ENCODE measurements at regions not wholly inside any gene's neighbourhood (a gene's known extent, or its start where the extent isn't known, plus 50 kb on each side); places are given as distances from the start of the nearest gene placed in this dataset.

GRCh38 chr22:27571463-27572277, 229.9 kb downstream of the MN1 start:
- Mint-ChIP-seq H3K4me1 (ENCODE audit: low read depth) (no peaks in the 10 kb centered on the region), H3K36me3 (ENCODE audit: insufficient read depth in 2 of 2) (no peaks in the 10 kb centered on the region), H3K4me3 (no peak overlapping the region), H3K27ac (no peak overlapping the region), H3K27me3 (ENCODE audit: low read depth) (no peaks in the 10 kb centered on the region), H3K9me3 (peaks cover 2 to 4% of the 10 kb centered on the region in 2 donors)
- ATAC-seq (replicated peaks in 1 of 2) = no peak
- no peak for DNase-seq

GRCh38 chr22:27572278-27572666, 229.3 kb downstream of the MN1 start:
- H3K4me3 Mint-ChIP-seq = no peak overlapping the region
- H3K27ac Mint-ChIP-seq = no peak overlapping the region
- no peaks in the 10 kb centered on the region for H3K36me3 Mint-ChIP-seq (ENCODE audit: insufficient read depth in 2 of 2)
- no peaks in the 10 kb centered on the region for H3K4me1 Mint-ChIP-seq (ENCODE audit: low read depth)
- no peak for ATAC-seq (replicated peaks in 1 of 2)
- no peaks in the 10 kb centered on the region for H3K27me3 Mint-ChIP-seq (ENCODE audit: low read depth)
- no peak for DNase-seq
- peaks cover 2 to 4% of the 10 kb centered on the region in 2 donors for H3K9me3 Mint-ChIP-seq

- H3K4me1 Mint-ChIP-seq (ENCODE audit: low read depth) = no peaks in the 10 kb centered on the region
- no peaks in the 10 kb centered on the region for H3K27me3 Mint-ChIP-seq (ENCODE audit: low read depth)
- H3K4me3 Mint-ChIP-seq = no peak overlapping the region
- no peak for ATAC-seq (replicated peaks in 1 of 2)
- no peak for DNase-seq
- H3K27ac Mint-ChIP-seq = no peak overlapping the region
- H3K9me3 Mint-ChIP-seq = peaks cover 2 to 4% of the 10 kb centered on the region in 2 donors
- H3K36me3 Mint-ChIP-seq (ENCODE audit: insufficient read depth in 2 of 2) = no peaks in the 10 kb centered on the region
These were observed 228.1 kb downstream of the MN1 start for GRCh38 chr22:27573280-27574001.

- Mint-ChIP-seq H3K4me1 (ENCODE audit: low read depth) (no peaks in the 10 kb centered on the region), H3K27ac (no peak overlapping the region), H3K27me3 (ENCODE audit: low read depth) (no peaks in the 10 kb centered on the region), H3K36me3 (ENCODE audit: insufficient read depth in 2 of 2) (no peaks in the 10 kb centered on the region), H3K4me3 (no peak overlapping the region), H3K9me3 (peaks cover 2 to 4% of the 10 kb centered on the region in 2 donors)
- DNase-seq = no peak
- ATAC-seq (replicated peaks in 1 of 2) = no peak
These were observed 227.6 kb downstream of the MN1 start for GRCh38 chr22:27574002-27574366.

- DNase-seq (no peak), ATAC-seq (replicated peaks in 1 of 2) (no peak)
- no peak overlapping the region for H3K4me3 Mint-ChIP-seq
- H3K27ac Mint-ChIP-seq = no peak overlapping the region
- no peaks in the 10 kb centered on the region for H3K4me1 Mint-ChIP-seq (ENCODE audit: low read depth)
- peaks cover 2 to 4% of the 10 kb centered on the region in 2 donors for H3K9me3 Mint-ChIP-seq
- H3K27me3 Mint-ChIP-seq (ENCODE audit: low read depth) = peaks cover 6% of the 10 kb centered on the region
- no peaks in the 10 kb centered on the region for H3K36me3 Mint-ChIP-seq (ENCODE audit: insufficient read depth in 2 of 2)
These were observed 226.9 kb downstream of the MN1 start for GRCh38 chr22:27574651-27575050.

- H3K36me3 Mint-ChIP-seq (ENCODE audit: insufficient read depth in 2 of 2) = no peaks in the 10 kb centered on the region
- H3K9me3 Mint-ChIP-seq = peaks cover 2 to 4% of the 10 kb centered on the region in 2 donors
- peaks cover 6% of the 10 kb centered on the region for H3K27me3 Mint-ChIP-seq (ENCODE audit: low read depth)
- no peaks in the 10 kb centered on the region for H3K4me1 Mint-ChIP-seq (ENCODE audit: low read depth)
- ATAC-seq (replicated peaks in 1 of 2) (no peak), DNase-seq (no peak)
- no peak overlapping the region for H3K4me3 Mint-ChIP-seq
- no peak overlapping the region for H3K27ac Mint-ChIP-seq
These were observed 226.2 kb downstream of the MN1 start for GRCh38 chr22:27575348-27575747.

- no peak overlapping the region for H3K27ac Mint-ChIP-seq
- H3K4me3 Mint-ChIP-seq = no peak overlapping the region
- no peak for DNase-seq
- peaks cover 2 to 4% of the 10 kb centered on the region in 2 donors for H3K9me3 Mint-ChIP-seq
- ATAC-seq (replicated peaks in 1 of 2) = no peak
- H3K36me3 Mint-ChIP-seq (ENCODE audit: insufficient read depth in 2 of 2) = no peaks in the 10 kb centered on the region
- H3K4me1 Mint-ChIP-seq (ENCODE audit: low read depth) = no peaks in the 10 kb centered on the region
- peaks cover 6% of the 10 kb centered on the region for H3K27me3 Mint-ChIP-seq (ENCODE audit: low read depth)
These were observed 225.1 kb downstream of the MN1 start for GRCh38 chr22:27576413-27576812.

- no peak overlapping the region for H3K4me3 Mint-ChIP-seq
- ATAC-seq (replicated peaks in 1 of 2) (no peak), DNase-seq (no peak)
- H3K27me3 Mint-ChIP-seq (ENCODE audit: low read depth) = peaks cover 6% of the 10 kb centered on the region
- no peak overlapping the region for H3K27ac Mint-ChIP-seq
- H3K9me3 Mint-ChIP-seq = peaks cover 1 to 4% of the 10 kb centered on the region in 2 donors
- no peaks in the 10 kb centered on the region for H3K36me3 Mint-ChIP-seq (ENCODE audit: insufficient read depth in 2 of 2)
- no peaks in the 10 kb centered on the region for H3K4me1 Mint-ChIP-seq (ENCODE audit: low read depth)
These were observed 224.6 kb downstream of the MN1 start for GRCh38 chr22:27576815-27577573.

GRCh38 chr22:27577574-27577969, 224.0 kb downstream of the MN1 start:
- H3K9me3 Mint-ChIP-seq = no peaks in the 10 kb centered on the region

GRCh38 chr22:27578937-27579617, 222.5 kb downstream of the MN1 start:
- H3K4me3 Mint-ChIP-seq = no peak overlapping the region
- H3K36me3 Mint-ChIP-seq (ENCODE audit: insufficient read depth in 2 of 2) = no peaks in the 10 kb centered on the region
- no peak for ATAC-seq (replicated peaks in 1 of 2)
- no peak overlapping the region for H3K27ac Mint-ChIP-seq
- H3K9me3 Mint-ChIP-seq = no peaks in the 10 kb centered on the region
- H3K27me3 Mint-ChIP-seq (ENCODE audit: low read depth) = peaks cover 6% of the 10 kb centered on the region
- no peaks in the 10 kb centered on the region for H3K4me1 Mint-ChIP-seq (ENCODE audit: low read depth)
- DNase-seq = no peak

More at GRCh38 chr22:27577574-27577969, 224.0 kb downstream of the MN1 start:
- Mint-ChIP-seq H3K27me3 (ENCODE audit: low read depth) (peaks cover 6% of the 10 kb centered on the region), H3K27ac (no peak overlapping the region), H3K4me3 (no peak overlapping the region), H3K36me3 (ENCODE audit: insufficient read depth in 2 of 2) (no peaks in the 10 kb centered on the region), H3K4me1 (ENCODE audit: low read depth) (no peaks in the 10 kb centered on the region)
- DNase-seq (no peak), ATAC-seq (replicated peaks in 1 of 2) (no peak)

- Mint-ChIP-seq H3K9me3 (no peaks in the 10 kb centered on the region), H3K4me3 (no peak overlapping the region), H3K36me3 (ENCODE audit: insufficient read depth in 2 of 2) (no peaks in the 10 kb centered on the region), H3K4me1 (ENCODE audit: low read depth) (no peaks in the 10 kb centered on the region), H3K27me3 (ENCODE audit: low read depth) (peaks cover 6% of the 10 kb centered on the region), H3K27ac (no peak overlapping the region)
- ATAC-seq (replicated peaks in 1 of 2) (no peak), DNase-seq (no peak)
These were observed 221.2 kb downstream of the MN1 start for GRCh38 chr22:27580311-27580897.

GRCh38 chr22:27581236-27581635, 220.3 kb downstream of the MN1 start:
- Mint-ChIP-seq H3K9me3 (no peaks in the 10 kb centered on the region), H3K27ac (no peak overlapping the region), H3K36me3 (ENCODE audit: insufficient read depth in 2 of 2) (no peaks in the 10 kb centered on the region), H3K4me1 (ENCODE audit: low read depth) (no peaks in the 10 kb centered on the region), H3K4me3 (no peak overlapping the region), H3K27me3 (ENCODE audit: low read depth) (peaks cover 6% of the 10 kb centered on the region)
- DNase-seq = no peak
- ATAC-seq (replicated peaks in 1 of 2) = no peak
